Stimulated activated CD4-positive, alpha-beta T cell treated with anti-CD3 and anti-CD28 coated beads, Interleukin-2, amount 100 ng/mL, for 48 hours (primary cell): ENCODE measurements at regions not wholly inside any gene's neighbourhood (a gene's known extent, or its start where the extent isn't known, plus 50 kb on each side); places are given as distances from the start of the nearest gene placed in this dataset.

ENCODE experiments used
- DNase-seq, 2 donors: peaks; one replicate each; pipeline ENCODE4 v3.0.0-alpha.2; 2020

DNA sequence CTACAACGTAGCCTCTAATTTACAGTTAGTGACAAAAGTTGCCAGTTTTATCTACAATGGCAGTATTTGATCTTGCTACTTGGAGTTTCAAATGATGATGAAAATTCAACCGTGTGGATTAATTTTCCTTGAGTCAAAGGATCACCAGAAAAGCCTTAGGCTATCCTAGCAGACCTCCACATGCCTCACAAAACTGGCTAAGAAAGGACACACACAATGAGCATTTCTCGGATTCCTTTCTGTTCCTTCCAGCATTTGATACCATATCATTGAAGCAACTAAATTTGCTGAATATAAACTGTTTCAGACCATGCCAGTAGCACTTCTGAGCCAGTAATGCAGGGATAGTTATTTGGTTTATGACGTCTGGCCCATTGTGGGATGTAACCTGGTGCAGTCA is 587.4 kb upstream of the MDFIC2 start:
- DNase-seq: no peak

DNA sequence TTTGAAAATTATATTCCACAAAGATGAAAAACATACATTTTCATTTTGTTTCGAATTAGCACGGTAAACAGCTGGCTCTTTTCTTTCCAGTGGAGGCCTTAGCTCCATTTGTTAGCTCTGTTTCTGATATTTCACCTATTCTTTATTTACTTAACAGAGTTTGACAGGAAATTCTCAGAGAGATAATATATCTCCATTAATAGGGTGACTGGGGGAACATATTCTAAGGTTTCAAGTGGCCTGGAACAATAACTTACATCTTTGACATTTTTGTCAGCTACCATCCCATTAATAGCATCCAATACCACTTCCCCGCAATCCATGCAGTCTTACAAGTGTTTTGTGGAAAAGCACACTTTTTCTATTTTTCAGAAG is 577.6 kb upstream of the MDFIC2 start:
- DNase-seq: no peak

DNA sequence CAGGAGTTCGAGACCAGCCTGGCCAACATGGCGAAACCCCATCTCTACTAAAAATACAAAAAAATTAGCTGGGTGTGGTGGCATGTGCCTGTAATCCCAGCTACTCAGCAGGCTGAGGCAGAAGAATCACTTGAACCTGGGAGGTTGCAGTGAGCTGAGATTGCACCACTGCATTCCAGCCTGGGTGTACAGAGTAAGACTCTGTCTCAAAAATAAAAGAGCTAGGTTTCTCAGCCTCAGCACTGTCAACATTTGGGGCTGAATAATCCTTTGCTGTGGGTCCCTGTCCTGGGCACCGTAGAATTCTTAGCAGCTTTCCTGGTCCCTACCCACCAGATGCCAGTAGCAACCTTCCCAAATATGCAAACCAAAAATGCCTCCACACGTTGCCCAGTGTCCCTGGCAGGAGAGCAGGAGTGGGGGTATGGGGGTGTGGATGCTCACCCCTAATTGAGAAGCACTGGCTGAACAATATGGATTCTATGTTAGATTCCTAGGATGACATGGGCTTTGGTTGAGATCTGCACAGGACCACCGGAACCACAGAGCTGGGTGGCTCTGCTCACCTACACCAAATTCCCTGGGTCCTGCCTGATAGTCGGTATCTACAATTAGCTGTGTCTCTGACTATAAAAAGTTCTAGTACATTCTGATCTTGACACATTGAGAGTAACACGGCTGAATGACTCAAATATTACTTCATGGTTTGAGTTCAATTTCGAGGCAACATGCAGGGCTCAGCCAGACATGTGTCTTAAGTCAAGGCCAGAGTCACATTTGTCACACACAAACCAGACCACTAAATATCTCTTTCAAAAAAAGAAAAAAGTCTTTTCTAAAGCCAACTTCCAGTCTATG is 577.0 kb upstream of the MDFIC2 start:
- DNase-seq: no peak

DNA sequence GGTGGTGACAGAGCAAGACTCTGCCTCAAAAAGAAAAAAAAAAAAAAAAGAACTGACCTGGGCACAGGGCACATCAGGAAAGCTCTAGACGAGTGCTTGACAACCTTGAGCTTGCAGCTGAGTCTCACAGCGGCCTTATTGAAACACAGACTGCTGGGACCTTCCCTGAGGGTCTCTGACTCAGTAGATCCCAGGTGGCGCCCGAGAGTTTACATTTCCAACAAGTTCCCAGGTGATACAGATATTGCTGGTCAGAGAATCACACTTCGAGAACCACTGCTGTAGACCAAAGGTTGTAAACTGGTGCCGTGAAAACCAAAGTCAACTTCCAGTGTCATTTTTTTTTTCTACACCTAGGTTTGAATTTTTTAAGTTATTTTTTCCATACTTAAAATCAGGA is 573.2 kb upstream of the MDFIC2 start:
- DNase-seq: no peak

DNA sequence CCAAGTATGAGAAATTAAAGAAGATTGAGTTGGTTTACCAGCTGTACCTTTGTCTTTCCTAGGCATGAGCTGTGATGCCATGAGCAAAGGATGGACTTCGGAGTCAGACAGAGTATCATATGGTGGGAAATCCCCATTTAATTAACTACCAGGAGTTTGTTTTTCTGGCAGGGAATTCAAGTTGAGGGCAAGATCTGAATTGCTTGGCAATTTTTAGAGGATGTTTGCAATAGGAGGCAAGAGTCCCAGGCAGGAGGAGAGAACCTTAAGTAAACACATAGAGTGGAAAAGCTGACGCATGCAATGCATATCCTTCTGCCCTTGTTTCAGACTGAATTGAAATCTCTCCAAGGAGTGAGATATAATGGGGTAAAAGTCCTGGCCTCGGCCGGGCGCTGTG is 569.7 kb upstream of the MDFIC2 start:
- no peak for DNase-seq

DNA sequence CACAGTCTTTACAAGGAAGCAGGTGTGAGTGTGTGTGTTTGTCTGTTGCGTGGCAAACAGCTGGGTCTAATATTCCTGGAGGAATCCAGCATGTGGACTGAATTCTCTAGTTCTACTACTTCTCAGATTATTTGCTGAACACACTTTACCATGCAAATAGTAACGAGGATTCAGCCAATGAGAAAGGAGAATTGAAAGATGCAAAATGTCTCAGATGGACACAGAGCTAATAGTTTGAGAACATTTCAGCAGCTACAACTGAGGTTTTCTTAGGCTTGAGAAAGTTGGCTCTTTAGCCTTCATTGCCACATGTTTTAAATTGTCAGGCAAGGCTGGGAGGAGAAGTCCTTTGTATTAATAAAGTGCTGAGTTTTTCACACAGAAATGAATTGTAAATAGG is 568.0 kb upstream of the MDFIC2 start:
- DNase-seq: no peak

DNA sequence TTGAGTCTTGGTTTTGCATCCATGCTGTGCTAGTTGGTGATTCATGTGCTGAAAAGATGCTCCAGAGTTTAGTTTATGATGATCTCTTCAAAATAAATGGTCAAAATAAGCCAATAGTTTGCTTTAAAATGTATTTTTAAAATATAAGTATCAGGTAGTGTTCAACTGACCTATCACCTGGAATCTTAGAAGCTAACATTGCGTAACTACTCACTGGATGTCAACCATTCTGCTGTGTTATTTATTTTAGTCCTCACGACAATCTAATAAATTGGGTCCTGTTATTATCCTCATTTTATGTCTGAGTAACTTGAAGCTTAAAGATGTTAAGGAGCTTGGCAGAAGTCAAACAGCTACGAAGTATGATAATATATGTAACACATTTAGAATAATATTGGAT is 563.7 kb upstream of the MDFIC2 start:
- DNase-seq: no peak

DNA sequence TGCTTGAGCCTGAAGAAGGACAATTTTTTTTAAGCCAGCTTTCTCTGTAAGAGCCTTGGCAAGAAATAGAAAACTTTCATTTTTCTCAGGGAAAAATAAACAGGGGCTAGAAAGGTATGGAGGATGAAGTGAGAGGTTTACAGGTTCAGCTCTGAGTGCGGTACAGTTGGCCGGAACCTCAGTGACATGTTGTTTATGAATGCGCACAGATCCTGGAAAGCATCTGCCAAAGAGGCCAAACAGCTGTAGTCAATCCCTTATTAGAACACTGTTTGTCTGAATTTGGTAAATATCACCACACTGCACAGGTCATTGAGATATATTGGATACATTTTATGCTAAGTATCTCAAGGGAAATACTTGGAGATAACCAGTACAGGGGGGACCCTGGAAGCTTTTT is 561.8 kb upstream of the MDFIC2 start:
- DNase-seq: no peak

DNA sequence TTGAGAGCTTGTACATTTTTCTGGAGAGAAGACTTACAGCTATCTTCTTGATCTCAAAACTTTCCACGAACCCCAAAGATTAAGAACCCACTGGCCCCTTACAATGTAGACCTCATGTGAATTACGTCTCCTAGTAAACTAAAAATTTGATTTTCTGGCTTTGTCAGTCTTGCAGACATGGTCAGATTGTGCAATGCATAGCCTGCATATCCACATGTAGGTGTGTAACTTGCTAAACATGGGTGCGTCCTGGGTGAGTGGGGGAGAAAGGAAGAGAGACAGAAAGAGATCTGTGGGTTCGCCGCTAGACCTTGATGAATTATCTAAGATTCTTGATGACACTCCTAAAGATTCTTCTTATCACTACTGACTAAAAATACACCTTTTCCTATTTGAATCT is 561.2 kb upstream of the MDFIC2 start:
- no peak for DNase-seq

DNA sequence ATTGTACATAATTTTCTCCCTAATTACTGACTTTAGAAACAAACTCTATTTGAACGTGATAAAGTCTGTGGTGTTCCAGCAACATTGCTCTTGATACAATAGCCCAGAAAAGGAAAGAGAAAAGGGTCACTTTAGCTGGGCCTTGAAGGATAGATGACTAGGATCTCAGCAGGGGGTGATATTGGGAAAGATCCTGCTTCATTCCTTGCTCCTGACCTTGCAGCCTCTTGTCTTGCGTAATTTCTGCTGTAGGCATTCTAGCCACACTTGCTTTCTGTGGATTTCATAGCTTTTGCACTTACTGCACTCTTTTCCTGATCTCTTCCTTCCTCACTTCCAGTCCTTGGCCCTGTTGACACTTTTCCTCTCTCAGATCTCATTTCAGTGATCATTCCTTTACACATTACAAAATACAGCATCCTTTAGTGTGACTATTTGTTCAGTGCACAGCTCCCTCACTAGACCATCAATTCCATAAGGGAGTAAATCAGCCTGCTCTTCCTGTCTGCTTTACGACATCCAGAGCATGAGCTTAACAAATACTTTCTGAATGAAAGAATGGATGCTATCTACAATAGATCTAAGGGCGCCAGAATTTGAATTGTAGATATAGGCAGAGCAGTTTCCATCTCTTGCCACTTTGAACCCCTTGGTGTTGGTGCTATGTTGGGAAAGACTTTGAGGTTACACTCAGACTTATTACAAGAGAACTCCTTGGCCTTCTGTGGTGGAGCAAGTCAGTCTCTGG is 559.6 kb upstream of the MDFIC2 start:
- no peak for DNase-seq

DNA sequence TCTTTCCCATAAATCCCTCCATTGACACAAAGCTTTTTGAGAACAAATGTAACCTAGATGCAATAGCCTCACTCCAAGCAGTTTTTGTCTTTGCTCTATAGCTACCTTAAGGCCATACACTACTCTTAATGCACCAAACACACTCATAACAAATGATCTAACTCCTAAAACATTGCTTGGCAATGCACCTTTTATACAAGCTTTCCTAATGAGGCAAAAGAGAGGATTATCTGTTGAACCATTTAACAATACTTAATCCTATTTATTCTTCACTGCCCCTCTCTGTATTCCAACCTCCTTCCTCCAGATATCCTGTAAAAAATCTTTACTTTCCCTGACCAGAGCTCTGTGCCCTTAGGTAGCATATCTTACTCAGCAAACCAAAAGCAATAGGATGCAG is 558.1 kb upstream of the MDFIC2 start:
- no peak for DNase-seq

DNA sequence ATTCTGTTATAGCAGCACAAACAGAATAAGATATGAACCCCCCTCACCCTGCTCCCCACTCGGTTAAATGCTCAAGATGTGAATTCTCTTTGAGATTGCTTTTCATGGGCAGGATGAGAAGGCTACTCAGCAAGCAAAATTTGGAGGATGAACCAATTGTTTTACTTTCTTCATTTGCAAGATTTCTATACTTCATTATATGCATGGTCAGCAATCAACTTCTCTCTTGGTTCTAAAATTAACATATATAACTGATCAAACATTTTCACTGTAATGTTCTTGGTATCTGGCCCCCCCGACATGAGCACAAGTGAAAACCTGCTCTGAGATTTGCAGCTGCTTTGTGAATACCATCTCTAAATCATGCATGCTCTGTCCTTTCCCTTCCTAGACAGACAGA is 556.1 kb upstream of the MDFIC2 start:
- no peak for DNase-seq

DNA sequence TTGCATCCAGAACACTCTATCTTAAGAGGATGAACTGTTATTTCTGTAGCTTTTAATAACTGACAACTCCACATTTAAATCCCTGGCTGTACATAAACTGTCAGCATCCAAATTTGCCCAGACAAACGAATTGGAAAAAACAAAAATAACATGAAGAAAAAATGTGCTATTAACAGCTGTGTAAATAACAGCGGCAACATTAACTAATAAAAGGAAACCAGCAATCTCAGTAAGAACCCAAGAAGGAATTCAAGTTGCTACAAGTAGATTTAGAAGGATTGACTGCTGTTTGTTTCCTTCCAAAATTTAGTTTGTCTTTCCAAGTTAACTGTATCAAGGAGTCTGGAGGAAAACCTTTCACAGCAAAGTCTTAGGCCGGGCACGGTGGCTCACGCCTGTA is 550.6 kb upstream of the MDFIC2 start:
- DNase-seq: no peak

DNA sequence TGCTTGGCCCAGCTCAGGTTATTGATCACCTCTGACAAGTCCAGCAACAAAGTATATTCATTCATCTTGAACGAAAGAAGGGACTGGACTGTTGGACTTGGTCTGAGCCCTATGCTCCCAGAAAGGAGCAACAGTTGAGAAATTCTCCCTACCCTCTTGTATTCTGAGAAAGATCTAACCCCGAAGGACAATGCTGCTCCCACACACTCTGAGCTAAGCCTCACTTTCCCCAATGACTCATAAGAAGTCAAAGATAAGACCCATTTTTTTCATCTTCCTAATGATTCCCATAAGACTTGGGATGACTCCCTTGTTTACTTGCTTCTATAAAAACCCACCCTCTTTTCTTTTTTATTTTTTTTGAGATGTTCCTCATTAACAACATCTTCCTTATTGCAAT is 549.4 kb upstream of the MDFIC2 start:
- DNase-seq: no peak

DNA sequence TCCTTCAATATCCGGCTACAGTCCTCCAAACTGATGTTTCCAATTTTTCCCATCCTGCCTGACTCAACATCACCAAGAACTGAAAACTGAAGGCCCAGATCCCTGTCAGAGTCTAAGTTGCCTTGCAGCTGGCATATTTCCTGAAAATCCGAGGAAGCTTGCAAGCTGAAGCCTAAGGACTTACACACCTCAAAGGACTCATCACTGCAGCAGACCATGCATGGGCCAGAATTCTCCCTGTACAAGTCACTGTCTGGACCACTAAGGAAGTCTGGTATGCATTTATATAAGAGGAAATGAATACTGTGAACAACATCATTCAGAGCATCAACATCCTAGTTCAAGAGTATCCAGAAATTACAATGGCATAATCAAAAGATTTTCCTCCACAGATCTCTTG is 548.8 kb upstream of the MDFIC2 start:
- DNase-seq: no peak

DNA sequence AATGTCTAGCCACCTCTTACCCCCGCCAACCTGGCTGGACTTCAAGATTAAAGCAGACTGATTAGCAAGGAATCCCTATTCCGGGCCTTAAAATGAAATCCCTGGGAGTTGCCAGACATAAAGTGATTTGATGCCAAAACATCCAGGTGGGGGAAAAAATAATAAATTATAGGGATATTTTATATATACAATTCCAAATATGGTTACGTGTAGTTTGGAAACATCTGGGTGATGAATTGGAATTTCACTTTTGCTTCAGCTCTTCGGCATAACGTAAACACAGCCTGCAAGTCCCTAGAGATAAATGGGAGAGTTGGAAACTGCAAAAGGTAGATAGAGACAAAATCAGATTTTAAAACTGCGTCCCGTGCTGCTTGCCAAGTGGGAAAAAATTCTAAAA is 545.5 kb upstream of the MDFIC2 start:
- no peak for DNase-seq

DNA sequence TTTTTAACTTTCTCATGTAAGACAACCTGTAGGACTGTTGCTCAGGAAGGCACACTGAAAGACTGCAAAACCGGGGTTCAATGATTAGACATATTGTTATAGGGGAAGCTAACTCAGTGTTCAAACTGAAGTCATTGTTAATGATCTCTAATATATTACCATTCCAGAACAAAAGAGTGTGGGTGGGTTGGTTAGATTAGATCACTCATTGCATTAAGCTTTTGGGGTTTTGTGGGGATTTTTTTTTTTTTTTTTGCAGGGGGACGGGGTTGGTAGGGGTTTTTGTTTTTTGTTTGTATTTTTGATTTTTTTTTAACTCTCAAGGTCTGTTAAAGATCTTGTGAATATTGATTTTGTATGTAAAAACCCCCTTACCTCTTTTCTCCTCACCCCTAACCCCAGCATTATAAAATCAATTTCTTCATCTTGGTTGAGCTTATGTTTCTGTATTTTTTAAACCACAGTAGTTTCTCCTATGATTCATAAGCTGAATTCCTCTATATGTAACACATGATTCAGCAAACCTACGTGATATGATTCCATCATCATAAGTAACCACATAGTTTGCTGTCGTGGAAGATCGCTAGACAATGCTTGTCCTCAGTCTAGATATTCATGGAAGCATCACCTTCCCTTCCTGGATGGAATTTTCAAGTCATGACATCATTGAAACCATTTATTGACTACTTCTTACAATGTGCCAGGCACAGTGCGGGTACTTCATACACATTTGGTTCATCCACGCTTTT is 544.1 kb upstream of the MDFIC2 start:
- no peak for DNase-seq

DNA sequence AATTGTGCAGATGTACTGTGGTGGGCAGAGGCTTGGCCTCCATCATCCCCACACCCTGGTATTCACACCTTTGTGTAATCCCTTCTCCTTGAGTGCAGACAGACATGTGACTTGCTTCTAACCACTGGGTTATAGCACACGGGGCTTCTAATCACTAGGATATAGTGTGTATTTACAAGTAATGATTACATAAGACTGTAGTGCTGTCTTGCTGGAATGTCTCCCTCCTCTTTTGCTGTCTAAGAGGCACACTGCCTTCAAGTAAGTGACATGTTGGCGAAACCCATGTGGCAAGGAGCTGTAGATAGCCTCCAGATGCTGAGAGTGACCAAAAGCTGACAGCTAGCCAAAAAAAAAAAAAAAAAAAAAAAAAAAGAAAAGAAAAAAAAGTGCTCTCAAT is 542.7 kb upstream of the MDFIC2 start:
- no peak for DNase-seq

DNA sequence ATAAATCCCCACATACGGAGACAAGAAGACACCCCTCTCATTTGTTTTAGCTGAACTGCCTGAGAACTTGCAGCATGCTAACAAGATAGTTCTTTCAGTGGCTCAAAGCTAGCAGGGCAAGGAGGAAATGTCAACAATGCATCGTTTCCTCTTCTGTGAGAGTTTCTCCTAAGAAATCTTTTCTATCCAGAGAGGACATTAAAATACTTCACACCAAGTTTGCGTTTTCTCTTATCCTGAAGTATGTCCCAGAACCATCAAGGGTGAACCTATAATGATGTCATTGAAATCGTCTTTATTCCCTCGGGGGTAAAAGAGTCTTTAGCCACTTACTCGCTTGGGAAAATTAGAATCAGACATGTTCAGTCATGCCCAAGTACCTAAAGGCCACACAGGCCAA is 541.7 kb upstream of the MDFIC2 start:
- DNase-seq: no peak

DNA sequence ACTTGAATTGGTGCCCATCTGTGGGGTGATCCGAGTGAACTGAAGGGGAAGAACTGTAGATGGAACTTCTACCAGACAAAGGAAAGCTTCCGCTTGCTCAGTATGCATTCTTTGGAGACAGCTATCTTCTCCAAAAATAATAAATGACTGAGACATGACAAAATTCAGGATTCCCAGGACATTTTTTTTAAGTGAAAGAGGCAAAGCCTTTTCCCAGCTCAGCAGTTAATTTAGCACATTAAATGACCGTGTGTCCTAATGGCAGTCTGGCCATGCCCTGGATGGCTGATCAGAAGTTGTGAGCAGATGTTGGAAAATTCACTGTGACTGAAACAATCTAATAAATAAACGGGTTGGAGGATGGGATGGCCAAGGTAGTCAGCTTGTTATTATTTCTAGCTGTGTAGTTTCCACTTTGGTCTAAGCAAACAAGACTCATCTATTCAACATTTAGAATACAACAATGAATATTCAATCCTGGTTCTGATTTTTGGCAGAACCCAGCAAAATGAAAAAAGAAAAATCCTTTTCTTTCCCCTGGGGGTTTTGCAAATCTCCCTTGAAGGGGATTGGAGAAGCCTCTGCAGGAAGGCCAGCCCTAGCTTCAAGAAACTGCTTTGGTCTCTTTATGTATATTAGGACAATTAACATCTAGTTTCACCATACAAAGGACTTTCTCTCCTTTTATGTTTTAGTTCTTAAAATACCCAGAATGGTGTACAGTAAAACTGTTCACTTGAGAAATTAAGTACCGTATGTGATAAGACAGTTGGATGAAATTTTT is 540.9 kb upstream of the MDFIC2 start:
- DNase-seq: no peak

DNA sequence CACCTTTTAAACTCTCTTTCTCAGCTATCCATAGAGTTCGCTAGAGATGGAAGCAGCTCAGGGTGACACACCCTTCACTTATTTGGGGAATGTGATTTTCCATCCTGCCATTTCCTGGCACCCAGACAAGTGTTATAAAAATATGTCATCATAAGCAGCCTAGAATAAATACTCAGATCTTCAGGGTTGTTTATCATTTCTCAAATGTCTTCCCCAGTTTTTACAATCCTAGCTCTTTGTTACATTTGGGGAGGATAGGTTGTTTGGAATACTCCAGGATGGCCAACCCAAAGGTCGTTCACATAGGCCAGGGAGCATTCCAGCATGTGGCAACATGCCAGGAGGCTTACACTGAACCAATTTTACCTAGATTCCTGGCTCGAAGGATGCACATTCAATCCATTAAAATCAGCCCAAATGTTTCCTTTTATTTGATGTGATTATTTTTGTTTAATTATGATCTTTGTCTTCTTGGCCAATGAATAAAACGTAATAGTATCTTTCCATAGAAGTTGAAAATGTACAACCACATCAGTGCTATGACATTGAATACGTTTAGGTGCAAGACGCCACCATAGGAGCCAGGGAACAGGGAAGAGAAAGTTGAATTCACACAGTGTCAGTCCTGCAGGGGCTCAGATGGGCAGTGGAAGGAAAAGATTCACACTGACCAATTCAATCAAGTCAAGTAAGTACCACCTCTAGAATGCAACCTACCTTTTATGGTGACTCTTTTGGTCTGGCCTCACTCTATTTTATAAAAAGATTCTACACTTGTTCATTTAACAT is 537.7 kb upstream of the MDFIC2 start:
- DNase-seq: no peak
